HPDE6-E6E7 (cell line): ENCODE measurements at regions not wholly inside any gene's neighbourhood (a gene's known extent, or its start where the extent isn't known, plus 50 kb on each side); places are given as distances from the start of the nearest gene placed in this dataset.
"Not testable (repeated sequence)": the region's sequence is repeated elsewhere in the genome, so short reads cannot be mapped to it uniquely, and the experiment has no call there.

Experiments
- DNase-seq: peaks from one replicate; pipeline ENCODE4 v3.0.0; 2011; ENCODE audit warnings: missing footprints; ENCODE audit errors: extremely low spot score

GRCh38 chr13:23060959-23061358, 119.8 kb upstream of the SGCG start:
- no peak for DNase-seq

GRCh38 chr13:23067129-23067528, 113.7 kb upstream of the SGCG start:
- DNase-seq = no peak

- peak; percentile 15 for DNase-seq
Measured at GRCh38 chr13:23069566-23069965, 111.2 kb upstream of the SGCG start.

GRCh38 chr13:23074075-23074828, 106.5 kb upstream of the SGCG start:
- no peak for DNase-seq

- DNase-seq = no peak
Measured at GRCh38 chr13:23081220-23081619, 99.6 kb upstream of the SGCG start.

GRCh38 chr13:23081901-23082300, 98.9 kb upstream of the SGCG start:
- DNase-seq = no peak

GRCh38 chr13:23086968-23087623, 93.7 kb upstream of the SGCG start:
- DNase-seq = no peak

GRCh38 chr13:23087880-23088279, 92.9 kb upstream of the SGCG start:
- peak; percentile 3 for DNase-seq

- no peak for DNase-seq
Measured at GRCh38 chr13:23098161-23098907, 82.4 kb upstream of the SGCG start.

- DNase-seq = no peak
Measured at GRCh38 chr13:23105051-23105450, 75.7 kb upstream of the SGCG start.

GRCh38 chr13:23107665-23108064, 73.1 kb upstream of the SGCG start:
- DNase-seq = no peak

- no peak for DNase-seq
Measured at GRCh38 chr13:23119131-23119530, 61.6 kb upstream of the SGCG start.

- DNase-seq = not testable (repeated sequence)
Measured at GRCh38 chr13:23127540-23127939, 53.2 kb upstream of the SGCG start.

GRCh38 chr13:23129331-23129730, 51.4 kb upstream of the SGCG start:
- DNase-seq = no peak
